SK-N-SH (cell line): ENCODE measurements at regions not wholly inside any gene's neighbourhood (a gene's known extent, or its start where the extent isn't known, plus 50 kb on each side); places are given as distances from the start of the nearest gene placed in this dataset.

Source experiments
- CTCF ChIA-PET: fragments of 300-600, 350-600 bp; formaldehyde crosslinking; extraction: SDS; loops from one replicate; lab custom pipeline; 2021; lab: Yijun Ruan, JAX
- POLR2A ChIA-PET: fragments of 350-600 bp; sonication (Branson Sonifier 250); formaldehyde crosslinking; extraction: SDS; loops from one replicate; lab custom pipeline; 2020; ENCODE audit warnings: antibody characterized with exemption, inconsistent platforms; lab: Yijun Ruan, JAX
- DNase-seq: peaks from one replicate; pipeline ENCODE4 v3.0.0; 2012
- H2AFZ ChIP-seq: fragments of 200-600 bp; sonication (generic); 2 replicates; pipeline ENCODE4 v1.8.1; 2016; ENCODE audit warnings: antibody characterized with exemption, mild to moderate bottlenecking, low read depth
- H3F3A ChIP-seq: fragments of 200-600 bp; sonication (generic); replicated peaks from 2 replicates; pipeline ENCODE3; 2016; ENCODE audit warnings: antibody characterized with exemption, mild to moderate bottlenecking; ENCODE audit not compliant: insufficient read depth
- H3K27ac ChIP-seq, 2 experiments: fragments of 200-500 bp in 1 of 2; fragments of 200-600 bp in 1 of 2; sonication (Bioruptor generic) in 1 of 2; sonication (generic), shearing (Covaris generic) in 1 of 2; 2 replicates each; pipeline versions ENCODE4 v1.5.1 to v1.6.1; 2014 to 2016; ENCODE audit warnings: low read depth in 2 of 2, inconsistent platforms in 1 of 2, low read length in 1 of 2, mild to moderate bottlenecking in 1 of 2, mixed read lengths in 1 of 2
- H3K27me3 ChIP-seq: fragments of 200-600 bp; sonication (generic), shearing (Covaris generic); 2 replicates; pipeline ENCODE4 v1.6.1; 2016; ENCODE audit warnings: mixed run types; ENCODE audit not compliant: insufficient read depth
- H3K36me3 ChIP-seq, 2 experiments: fragments of 200-500 bp in 1 of 2; fragments of 200-600 bp in 1 of 2; sonication (Bioruptor generic) in 1 of 2; sonication (generic) in 1 of 2; replicated peaks in 1 of 2; 2 replicates each; pipeline versions ENCODE3 to v1.5.1; 2014 to 2016; ENCODE audit warnings: low read length in 1 of 2, mild to moderate bottlenecking in 1 of 2; ENCODE audit not compliant: insufficient read depth in 2 of 2, control insufficient read depth in 1 of 2
- H3K4me1 ChIP-seq, 2 experiments: fragments of 200-500 bp in 1 of 2; fragments of 200-600 bp in 1 of 2; sonication (Bioruptor generic) in 1 of 2; sonication (generic), shearing (Covaris generic) in 1 of 2; 2 replicates each; pipeline versions ENCODE4 v1.5.1 to v1.6.1; 2014 to 2016; ENCODE audit warnings: low read depth in 1 of 2, low read length in 1 of 2, mixed run types in 1 of 2; ENCODE audit not compliant: insufficient read depth in 2 of 2, control insufficient read depth in 1 of 2
- H3K4me2 ChIP-seq: fragments of 200-600 bp; sonication (generic), shearing (Covaris generic); 2 replicates; pipeline ENCODE4 v1.6.1; 2017; ENCODE audit warnings: mixed run types
- H3K4me3 ChIP-seq, 2 experiments: fragments of 200-500 bp in 1 of 2; fragments of 200-600 bp in 1 of 2; sonication (Bioruptor generic) in 1 of 2; sonication (generic), shearing (Covaris generic) in 1 of 2; 2 replicates each; pipeline versions ENCODE4 v1.5.1 to v1.8.1; 2014 to 2016; ENCODE audit warnings: low read depth in 2 of 2, inconsistent platforms in 1 of 2, low read length in 1 of 2, mild to moderate bottlenecking in 1 of 2, mixed read lengths in 1 of 2, moderate library complexity in 1 of 2
- H3K79me2 ChIP-seq: fragments of 200-600 bp; sonication (generic); 2 replicates; pipeline ENCODE4 v1.8.1; 2017; ENCODE audit warnings: mild to moderate bottlenecking; ENCODE audit not compliant: insufficient read depth
- H3K9ac ChIP-seq: fragments of 200-600 bp; sonication (generic); 2 replicates; pipeline ENCODE4 v1.6.1; 2017; ENCODE audit warnings: mixed run types
- H3K9me2 ChIP-seq: fragments of 200-600 bp; sonication (generic); 2 replicates; pipeline ENCODE4 v1.6.1; 2017; ENCODE audit warnings: mixed run types
- H3K9me3 ChIP-seq: fragments of 200-600 bp; sonication (generic); 2 replicates; pipeline ENCODE4 v1.6.1; 2017; ENCODE audit warnings: mixed run types, mild to moderate bottlenecking, moderate library complexity
- H4K20me1 ChIP-seq: fragments of 200-600 bp; sonication (generic); 2 replicates; pipeline ENCODE4 v1.6.1; 2017; ENCODE audit warnings: mild to moderate bottlenecking, mixed run types; ENCODE audit not compliant: insufficient read depth
- CHD2 ChIP-seq: fragments of 150-350 bp; IDR thresholded peaks from 2 replicates; pipeline ENCODE4 v1.6.1; 2018; ENCODE audit warnings: low read length; ENCODE audit not compliant: partially characterized antibody
- EP300 ChIP-seq, 2 experiments: IDR thresholded peaks; 2 replicates each; pipeline versions ENCODE4 v1.4.0 to v1.6.1; 2012; ENCODE audit warnings: borderline replicate concordance in 1 of 2, low read depth in 1 of 2, low read length in 1 of 2
- FOXJ3 ChIP-seq: sonication (generic); formaldehyde crosslinking; IDR thresholded peaks from 2 replicates; pipeline ENCODE4 v1.5.1; 2020; ENCODE audit warnings: mild to moderate bottlenecking, missing genetic modification reagents
- GABPA ChIP-seq: IDR thresholded peaks from 2 replicates; pipeline ENCODE4 v1.4.0; 2012; ENCODE audit warnings: low read depth, mild to moderate bottlenecking
- GATA2 ChIP-seq: sonication (generic); formaldehyde crosslinking; IDR thresholded peaks from 2 replicates; pipeline ENCODE4 v1.5.0; 2020; ENCODE audit warnings: mild to moderate bottlenecking, missing genetic modification reagents
- MXI1 ChIP-seq: IDR thresholded peaks from 2 replicates; pipeline ENCODE4 v1.6.1; 2012; ENCODE audit warnings: mild to moderate bottlenecking, low read depth, low read length, improper control_type of control experiment
- RAD21 ChIP-seq: IDR thresholded peaks from 2 replicates; pipeline ENCODE4 v1.6.1; 2012; ENCODE audit warnings: mild to moderate bottlenecking, low read length
- RCOR1 ChIP-seq: fragments of 150-350 bp; IDR thresholded peaks from 2 replicates; pipeline ENCODE4 v1.6.1; 2017; ENCODE audit warnings: antibody characterized with exemption, low read length
- SMC3 ChIP-seq: IDR thresholded peaks from 2 replicates; pipeline ENCODE4 v1.6.1; 2012; ENCODE audit warnings: low read depth, low read length, improper control_type of control experiment
- TCF12 ChIP-seq: IDR thresholded peaks from 2 replicates; pipeline ENCODE4 v1.4.0; 2012
- TEAD4 ChIP-seq: IDR thresholded peaks from 2 replicates; pipeline ENCODE4 v1.4.0; 2012; ENCODE audit warnings: mild to moderate bottlenecking, borderline replicate concordance; ENCODE audit not compliant: insufficient read depth
- YY1 ChIP-seq: IDR thresholded peaks from 2 replicates; pipeline ENCODE4 v1.4.0; 2012; ENCODE audit warnings: low read depth, mild to moderate bottlenecking
- WGBS: methylation state at CpG from one replicate; pipeline ENCODE4 v1.1.6; 2017; ENCODE audit warnings: low lambda C conversion rate; 5-methylcytosine and 5-hydroxymethylcytosine counted together
- TF ChIP-seq, protein P1 (sequence below): IDR thresholded peaks from 2 replicates; pipeline ENCODE4 v1.4.0; 2012; ENCODE audit warnings: low read depth
- TF ChIP-seq, protein P2 (sequence below): fragments of 150-350 bp; IDR thresholded peaks from 2 replicates; pipeline ENCODE4 v1.6.1; 2017; ENCODE audit warnings: antibody characterized with exemption, low read length, low read depth, borderline replicate concordance
- TF ChIP-seq, protein P3 (sequence below): fragments of 150-350 bp; IDR thresholded peaks from 2 replicates; pipeline ENCODE4 v1.6.1; 2016; ENCODE audit warnings: mild to moderate bottlenecking, low read depth, low read length

DNA sequence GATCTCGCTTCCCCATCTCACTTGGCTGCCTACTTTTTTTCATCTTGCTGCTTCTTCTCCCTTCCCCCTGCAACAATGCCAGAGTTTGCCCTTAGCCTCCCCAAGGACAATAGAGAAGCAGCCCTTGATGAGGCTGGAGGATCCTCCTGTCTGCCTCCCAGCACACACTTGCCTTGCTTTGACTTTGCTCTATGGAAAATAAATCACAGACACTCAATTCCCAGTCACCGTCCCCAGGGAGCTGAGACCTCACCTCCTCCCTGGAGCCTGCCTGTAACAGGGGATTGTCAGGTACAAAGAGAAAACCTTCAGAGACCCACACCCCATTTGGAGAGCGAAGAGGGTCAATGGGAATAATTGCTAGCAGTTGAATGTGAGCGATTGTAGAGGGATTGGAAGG, 242.1 kb upstream of the ZNF462 start:
- ChIA-PET CTCF (no interaction called here), POLR2A (no interaction called here)
- Histone ChIP-seq H2AFZ (no peak overlapping the region), H3K4me3 (no peak overlapping the region), H3K9me2 (no peaks in the 10 kb centered on the region), H3K36me3 (no peaks in the 10 kb centered on the region), H3K4me1 (peaks cover 0 to 13% of the 10 kb centered on the region in 2 experiments; a peak in 1 of 4 replicates), H3K4me2 (no peak overlapping the region)
- WGBS, result 57% methylated on average over 4 of the region's 4 CpGs
- no peak for DNase-seq
- no peak for TF ChIP-seq TEAD4
- no peak for TF ChIP-seq RAD21
- no peak for TF ChIP-seq TCF12
- TF ChIP-seq, protein P1, sequence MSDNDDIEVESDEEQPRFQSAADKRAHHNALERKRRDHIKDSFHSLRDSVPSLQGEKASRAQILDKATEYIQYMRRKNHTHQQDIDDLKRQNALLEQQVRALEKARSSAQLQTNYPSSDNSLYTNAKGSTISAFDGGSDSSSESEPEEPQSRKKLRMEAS, result no peak
- TF ChIP-seq FOXJ3 (CRISPR knock-in tag), result no peak
- TF ChIP-seq GATA2, result no peak
- no peak for TF ChIP-seq GABPA
- TF ChIP-seq RCOR1, result no peak
- TF ChIP-seq CHD2, result no peak
- TF ChIP-seq, all 33 proteins: peak for 0
- H3K9me3 ChIP-seq, result no peaks in the 10 kb centered on the region
- H3K27me3 ChIP-seq, result no peaks in the 10 kb centered on the region
- H3F3A ChIP-seq, result no peaks in the 10 kb centered on the region
- H4K20me1 ChIP-seq, result no peaks in the 10 kb centered on the region
- H3K79me2 ChIP-seq, result no peaks in the 10 kb centered on the region
- H3K27ac ChIP-seq, result no peak overlapping the region
- no peak overlapping the region for H3K9ac ChIP-seq

DNA sequence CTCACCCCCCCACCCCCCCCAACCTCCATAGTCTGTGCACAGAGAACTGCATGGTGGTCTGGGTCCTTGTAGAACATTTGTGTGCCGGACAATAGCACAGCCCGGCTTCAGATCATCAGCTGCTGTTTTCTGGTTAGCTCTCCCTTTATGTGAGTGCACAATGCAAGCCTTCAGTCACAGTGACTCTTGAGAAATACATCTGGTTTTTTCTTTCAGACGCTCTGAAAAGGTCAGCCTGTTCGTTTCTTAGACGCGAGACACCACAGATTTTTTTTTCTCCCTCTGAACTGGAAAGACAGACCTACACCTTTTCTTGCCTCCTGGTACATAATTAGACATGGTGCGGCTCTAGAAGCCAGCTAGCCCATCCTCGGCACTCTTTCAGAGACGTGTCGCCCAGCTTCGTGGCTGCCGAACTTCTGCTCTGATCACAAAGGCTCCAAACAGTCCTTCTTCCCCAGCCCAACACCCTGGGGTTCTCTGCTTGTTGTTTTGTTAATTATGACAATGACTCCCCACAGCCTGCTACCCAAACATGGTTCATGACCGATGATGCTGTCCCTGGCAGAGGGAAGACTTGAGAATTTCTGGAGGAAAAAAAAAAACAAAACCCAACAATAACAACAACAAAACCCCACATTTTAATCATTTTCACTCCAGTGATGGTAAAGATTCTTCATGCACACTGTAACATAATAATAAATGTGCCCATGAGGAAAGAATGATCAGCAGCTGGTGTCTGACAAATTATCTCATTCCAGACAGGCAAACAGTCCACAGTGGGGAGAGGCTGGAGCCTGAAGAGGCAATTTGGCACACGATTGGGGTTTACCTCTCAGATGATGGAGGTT, 241.4 kb upstream of the ZNF462 start:
- Histone ChIP-seq H2AFZ (no peak overlapping the region), H3K27me3 (no peaks in the 10 kb centered on the region), H3K27ac (peak overlapping the region in 1 of 2 experiments; percentile 58; a peak in 2 of 4 replicates), H3K4me2 (no peak overlapping the region), H3K36me3 (no peaks in the 10 kb centered on the region), H3F3A (no peaks in the 10 kb centered on the region), H3K4me3 (no peak overlapping the region), H4K20me1 (no peaks in the 10 kb centered on the region), H3K9ac (no peak overlapping the region), H3K79me2 (no peaks in the 10 kb centered on the region), H3K9me2 (no peaks in the 10 kb centered on the region), H3K4me1 (peaks cover 0 to 13% of the 10 kb centered on the region in 2 experiments; a peak in 1 of 4 replicates), H3K9me3 (no peaks in the 10 kb centered on the region)
- ChIA-PET POLR2A (no interaction called here), CTCF (interaction anchor here (0.6 to 0.9 kb wide), 2 partner anchors 26 to 45 kb away, joined by 3 read pairs; no protein-coding TSS in a partner anchor)
- no peak for DNase-seq
- TF ChIP-seq, protein P2, sequence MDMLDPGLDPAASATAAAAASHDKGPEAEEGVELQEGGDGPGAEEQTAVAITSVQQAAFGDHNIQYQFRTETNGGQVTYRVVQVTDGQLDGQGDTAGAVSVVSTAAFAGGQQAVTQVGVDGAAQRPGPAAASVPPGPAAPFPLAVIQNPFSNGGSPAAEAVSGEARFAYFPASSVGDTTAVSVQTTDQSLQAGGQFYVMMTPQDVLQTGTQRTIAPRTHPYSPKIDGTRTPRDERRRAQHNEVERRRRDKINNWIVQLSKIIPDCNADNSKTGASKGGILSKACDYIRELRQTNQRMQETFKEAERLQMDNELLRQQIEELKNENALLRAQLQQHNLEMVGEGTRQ, result no peak
- no peak for TF ChIP-seq EP300 (IDR thresholded peaks at IDR 0.05; ENCODE audit: borderline replicate concordance in 1 of 2, low read depth in 1 of 2, low read length in 1 of 2)
- no peak for TF ChIP-seq YY1
- TF ChIP-seq, protein P3, sequence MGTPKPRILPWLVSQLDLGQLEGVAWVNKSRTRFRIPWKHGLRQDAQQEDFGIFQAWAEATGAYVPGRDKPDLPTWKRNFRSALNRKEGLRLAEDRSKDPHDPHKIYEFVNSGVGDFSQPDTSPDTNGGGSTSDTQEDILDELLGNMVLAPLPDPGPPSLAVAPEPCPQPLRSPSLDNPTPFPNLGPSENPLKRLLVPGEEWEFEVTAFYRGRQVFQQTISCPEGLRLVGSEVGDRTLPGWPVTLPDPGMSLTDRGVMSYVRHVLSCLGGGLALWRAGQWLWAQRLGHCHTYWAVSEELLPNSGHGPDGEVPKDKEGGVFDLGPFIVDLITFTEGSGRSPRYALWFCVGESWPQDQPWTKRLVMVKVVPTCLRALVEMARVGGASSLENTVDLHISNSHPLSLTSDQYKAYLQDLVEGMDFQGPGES, result no peak
- no peak for TF ChIP-seq MXI1
- no peak for TF ChIP-seq SMC3
- WGBS, result 63% methylated on average over 12 of the region's 14 CpGs
